ENCODE measurements at regions not wholly inside any gene's neighbourhood (a gene's known extent, or its start where the extent isn't known, plus 50 kb on each side); places are given as distances from the start of the nearest gene placed in this dataset.

GRCh38 chr9:108193026-108193710 is 662.6 kb downstream of the ACTL7B start:
- DNase-seq (ENCODE audit: extremely low spot score) = no peak
- intact Hi-C loops (cut with DNase I) = no loop called here
- no peaks in the 10 kb centered on the region for H3K36me3 ChIP-seq
- no peak overlapping the region for H3K4me3 ChIP-seq
- 82% methylated on average over 8 of the region's 8 CpGs for WGBS
- TF ChIP-seq CTCF (IDR thresholded peaks at IDR 0.05) (no peak), POLR2A (IDR thresholded peaks at IDR 0.05; ENCODE audit: low read depth) (no peak), POLR2AphosphoS5 (IDR thresholded peaks at IDR 0.05) (no peak), EP300 (IDR thresholded peaks at IDR 0.05) (no peak)
- H3K27me3 ChIP-seq = no peaks in the 10 kb centered on the region
- H3K4me1 ChIP-seq = no peaks in the 10 kb centered on the region
- no peak overlapping the region for H3K27ac ChIP-seq (replicated peaks in 1 of 4)
- H3K9me3 ChIP-seq = no peaks in the 10 kb centered on the region

GRCh38 chr9:108191065-108191464 is 664.7 kb downstream of the ACTL7B start:
- DNase-seq (ENCODE audit: extremely low spot score) = peak; percentile 68
- no peak overlapping the region for H3K4me3 ChIP-seq
- H3K27ac ChIP-seq (replicated peaks in 1 of 4) = no peak overlapping the region
- intact Hi-C loops (cut with DNase I) = no loop called here
- no peaks in the 10 kb centered on the region for H3K36me3 ChIP-seq
- 78% methylated on average over 4 of the region's 4 CpGs for WGBS
- no peaks in the 10 kb centered on the region for H3K9me3 ChIP-seq
- TF ChIP-seq POLR2AphosphoS5 (IDR thresholded peaks at IDR 0.05) (no peak), POLR2A (IDR thresholded peaks at IDR 0.05; ENCODE audit: low read depth) (no peak), EP300 (IDR thresholded peaks at IDR 0.05) (no peak), CTCF (IDR thresholded peaks at IDR 0.05) (no peak)
- H3K4me1 ChIP-seq = peaks cover 6 to 14% (median 10%) of the 10 kb centered on the region in 4 donors
- H3K27me3 ChIP-seq = no peaks in the 10 kb centered on the region

- peaks cover 6 to 22% (median 13%) of the 10 kb centered on the region in 4 donors for H3K4me1 ChIP-seq
- H3K27me3 ChIP-seq = no peaks in the 10 kb centered on the region
- TF ChIP-seq POLR2A (IDR thresholded peaks at IDR 0.05; ENCODE audit: low read depth) = no peak
- TF ChIP-seq CTCF (IDR thresholded peaks at IDR 0.05) = no peak
- TF ChIP-seq EP300 (IDR thresholded peaks at IDR 0.05) = no peak
- no peak for TF ChIP-seq POLR2AphosphoS5 (IDR thresholded peaks at IDR 0.05)
- no peak overlapping the region for H3K27ac ChIP-seq (replicated peaks in 1 of 4)
- no peaks in the 10 kb centered on the region for H3K36me3 ChIP-seq
- DNase-seq (ENCODE audit: extremely low spot score) = peak; percentile 45
- 74% methylated on average over 2 of the region's 2 CpGs for WGBS
- no peak overlapping the region for H3K4me3 ChIP-seq
- intact Hi-C loops (cut with DNase I) = no loop called here
- no peaks in the 10 kb centered on the region for H3K9me3 ChIP-seq
Observed at GRCh38 chr9:108188976-108189375, 666.8 kb downstream of the ACTL7B start.

GRCh38 chr9:108188482-108188881 is 667.3 kb downstream of the ACTL7B start:
- Histone ChIP-seq H3K4me3 (no peak overlapping the region), H3K36me3 (no peaks in the 10 kb centered on the region), H3K27me3 (no peaks in the 10 kb centered on the region), H3K27ac (replicated peaks in 1 of 4) (no peak overlapping the region), H3K4me1 (peaks cover 6 to 22% (median 13%) of the 10 kb centered on the region in 4 donors), H3K9me3 (no peaks in the 10 kb centered on the region)
- intact Hi-C loops (cut with DNase I) = no loop called here
- WGBS = 80% methylated on average over 2 of the region's 2 CpGs
- peak; percentile 37 for DNase-seq (ENCODE audit: extremely low spot score)
- TF ChIP-seq CTCF (IDR thresholded peaks at IDR 0.05) = no peak
- no peak for TF ChIP-seq EP300 (IDR thresholded peaks at IDR 0.05)
- TF ChIP-seq POLR2A (IDR thresholded peaks at IDR 0.05; ENCODE audit: low read depth) = no peak
- TF ChIP-seq POLR2AphosphoS5 (IDR thresholded peaks at IDR 0.05) = no peak
